Ishikawa (cell line): ENCODE measurements at regions not wholly inside any gene's neighbourhood (a gene's known extent, or its start where the extent isn't known, plus 50 kb on each side); places are given as distances from the start of the nearest gene placed in this dataset.

Experiments
- CEBPB ChIP-seq: IDR thresholded peaks from 2 replicates; pipeline ENCODE4 v1.6.1; 2012
- CREB1 ChIP-seq: IDR thresholded peaks from 2 replicates; pipeline ENCODE4 v1.6.1; 2012; ENCODE audit warnings: low read depth
- EGR1 ChIP-seq: IDR thresholded peaks from 2 replicates; pipeline ENCODE4 v1.6.1; 2012
- EP300 ChIP-seq: IDR thresholded peaks from 2 replicates; pipeline ENCODE4 v1.6.1; 2012; ENCODE audit warnings: borderline replicate concordance
- FOXM1 ChIP-seq: IDR thresholded peaks from 2 replicates; pipeline ENCODE4 v1.6.1; 2012; ENCODE audit warnings: low read depth, borderline replicate concordance
- NFIC ChIP-seq: IDR thresholded peaks from 2 replicates; pipeline ENCODE4 v1.6.1; 2012
- RAD21 ChIP-seq: IDR thresholded peaks from 2 replicates; pipeline ENCODE4 v1.6.1; 2012; ENCODE audit warnings: low read depth
- REST ChIP-seq: IDR thresholded peaks from 2 replicates; pipeline ENCODE4 v1.6.1; 2012; ENCODE audit warnings: low read depth, mild to moderate bottlenecking
- TAF1 ChIP-seq: IDR thresholded peaks from 2 replicates; pipeline ENCODE4 v1.6.1; 2012; ENCODE audit warnings: low read depth, mild to moderate bottlenecking
- TCF12 ChIP-seq: IDR thresholded peaks from 2 replicates; pipeline ENCODE4 v1.6.1; 2012; ENCODE audit warnings: low read depth
- TEAD4 ChIP-seq: IDR thresholded peaks from 2 replicates; pipeline ENCODE4 v1.6.1; 2012
- USF1 ChIP-seq: IDR thresholded peaks from 2 replicates; pipeline ENCODE4 v1.6.1; 2012
- YY1 ChIP-seq: IDR thresholded peaks from 2 replicates; pipeline ENCODE4 v1.6.1; 2012; ENCODE audit warnings: low read depth
- ZBTB7A ChIP-seq: IDR thresholded peaks from 2 replicates; pipeline ENCODE4 v1.6.1; 2012; ENCODE audit warnings: low read depth
- TF ChIP-seq, protein P1 (sequence below): IDR thresholded peaks from 2 replicates; pipeline ENCODE4 v1.6.1; 2012

- TF ChIP-seq CREB1 (no peak), NFIC (no peak), EGR1 (no peak), REST (no peak), TCF12 (no peak), TEAD4 (no peak), FOXM1 (no peak), ZBTB7A (no peak), YY1 (no peak), USF1 (no peak), CEBPB (no peak), EP300 (no peak)
Observed at GRCh38 chr7:42700406-42701327, 211.2 kb downstream of the C7orf25 start.

GRCh38 chr7:42699380-42700178, 212.3 kb downstream of the C7orf25 start:
- TF ChIP-seq NFIC (no peak), TCF12 (no peak), EP300 (no peak), FOXM1 (no peak), USF1 (no peak), RAD21 (no peak), YY1 (no peak), EGR1 (no peak), TEAD4 (no peak), CEBPB (no peak), ZBTB7A (no peak), REST (no peak), CREB1 (no peak), TAF1 (no peak)
- TF ChIP-seq, protein P1, sequence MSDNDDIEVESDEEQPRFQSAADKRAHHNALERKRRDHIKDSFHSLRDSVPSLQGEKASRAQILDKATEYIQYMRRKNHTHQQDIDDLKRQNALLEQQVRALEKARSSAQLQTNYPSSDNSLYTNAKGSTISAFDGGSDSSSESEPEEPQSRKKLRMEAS: no peak

DNA sequence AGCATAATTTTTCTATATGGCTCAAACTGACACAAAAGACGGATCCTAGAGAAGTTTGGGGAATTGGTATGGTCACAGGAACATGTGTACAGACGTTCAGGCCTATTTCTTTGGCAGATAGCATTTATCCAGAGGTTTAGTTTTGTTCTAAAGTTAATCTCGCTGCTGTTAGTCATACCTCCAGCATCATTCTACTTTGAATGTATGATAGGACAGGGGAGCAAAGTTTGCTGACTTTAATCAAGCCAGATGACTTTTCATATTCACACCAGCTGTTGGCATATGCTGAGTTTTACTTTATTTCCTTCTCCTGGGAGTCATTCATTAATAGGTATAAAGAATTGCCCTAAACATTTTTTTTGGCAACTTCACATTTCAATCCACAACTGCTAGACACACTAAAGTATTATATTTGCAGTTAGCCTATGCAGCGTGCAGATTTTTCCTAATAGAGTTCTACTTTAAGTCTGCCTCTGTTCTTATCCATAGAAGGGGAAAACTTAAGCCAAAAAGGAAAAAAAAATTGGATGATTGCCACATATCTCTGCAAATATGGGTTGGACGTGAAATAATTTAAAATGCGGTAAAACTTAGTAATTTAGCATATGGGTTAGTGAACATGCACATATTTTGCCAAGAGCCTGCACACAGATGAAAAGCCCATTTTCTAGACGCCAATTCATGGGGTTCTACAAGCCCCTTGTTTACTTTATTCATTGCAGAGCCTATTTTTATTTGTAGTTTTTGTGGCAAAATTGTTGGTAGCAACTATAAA, 213.1 kb downstream of the C7orf25 start:
- TF ChIP-seq YY1: no peak
- TF ChIP-seq, protein P1: no peak

DNA sequence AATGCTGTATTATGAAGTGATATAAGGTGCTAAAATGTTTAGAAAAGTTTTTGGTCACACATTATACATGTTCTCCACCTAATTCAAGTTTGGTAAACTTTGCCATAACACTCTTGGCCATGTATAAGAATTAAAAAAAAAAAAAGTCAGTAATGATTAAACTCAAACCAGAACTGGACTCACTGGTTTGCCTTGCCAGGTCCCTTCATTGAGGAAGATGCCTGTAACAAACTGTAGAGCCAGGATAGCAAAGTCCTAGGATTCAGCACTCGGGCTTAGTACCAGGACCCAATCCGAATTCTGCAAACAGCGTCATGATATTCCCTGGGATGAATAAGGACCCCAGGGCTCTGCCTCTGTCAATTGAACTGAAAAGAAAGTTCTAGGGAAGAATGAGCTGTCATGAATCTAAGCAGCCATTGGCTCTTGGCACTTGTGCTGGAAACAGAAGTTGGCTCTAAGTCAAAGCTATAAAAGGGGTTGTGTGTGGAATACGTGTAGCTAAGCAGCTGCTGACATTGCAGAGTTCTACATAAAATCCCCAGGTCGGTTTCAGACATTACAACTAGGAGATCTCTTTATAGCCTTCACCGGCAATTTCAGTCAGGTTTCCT, 216.9 kb downstream of the C7orf25 start:
- TF ChIP-seq CEBPB: no peak
- no peak for TF ChIP-seq ZBTB7A
- no peak for TF ChIP-seq TAF1
- TF ChIP-seq FOXM1: no peak
- TF ChIP-seq TCF12: no peak

DNA sequence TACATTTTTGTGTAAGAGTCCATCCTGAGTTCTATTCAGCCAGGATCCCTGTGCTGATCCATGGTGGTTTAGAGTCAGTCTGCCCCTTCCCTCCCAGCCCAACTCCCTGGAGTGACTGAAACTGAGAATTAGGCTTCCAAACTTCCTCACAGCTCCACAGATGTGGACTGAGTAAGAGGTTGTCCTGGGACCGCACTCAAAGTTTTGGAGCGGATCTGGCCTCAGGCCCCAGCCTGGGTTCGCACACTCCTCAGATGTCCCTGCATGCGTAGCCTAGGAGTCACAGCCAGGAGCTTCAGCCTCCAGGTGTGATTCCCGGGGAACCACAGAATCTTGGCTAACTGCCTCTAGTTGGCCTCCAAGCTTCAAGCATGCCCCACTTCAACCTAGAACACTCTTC, 218.1 kb downstream of the C7orf25 start:
- TF ChIP-seq EP300: no peak
- no peak for TF ChIP-seq REST
- no peak for TF ChIP-seq TAF1
- TF ChIP-seq FOXM1: no peak
- TF ChIP-seq RAD21: no peak
